ENCODE measurements at regions not wholly inside any gene's neighbourhood (a gene's known extent, or its start where the extent isn't known, plus 50 kb on each side); places are given as distances from the start of the nearest gene placed in this dataset.
"Not testable (repeated sequence)": the region's sequence is repeated elsewhere in the genome, so short reads cannot be mapped to it uniquely, and the experiment has no call there.

GRCh38 chr14:25843481-25844470, 754.1 kb downstream of the NOVA1 start:
- no peak for DNase-seq

DNA sequence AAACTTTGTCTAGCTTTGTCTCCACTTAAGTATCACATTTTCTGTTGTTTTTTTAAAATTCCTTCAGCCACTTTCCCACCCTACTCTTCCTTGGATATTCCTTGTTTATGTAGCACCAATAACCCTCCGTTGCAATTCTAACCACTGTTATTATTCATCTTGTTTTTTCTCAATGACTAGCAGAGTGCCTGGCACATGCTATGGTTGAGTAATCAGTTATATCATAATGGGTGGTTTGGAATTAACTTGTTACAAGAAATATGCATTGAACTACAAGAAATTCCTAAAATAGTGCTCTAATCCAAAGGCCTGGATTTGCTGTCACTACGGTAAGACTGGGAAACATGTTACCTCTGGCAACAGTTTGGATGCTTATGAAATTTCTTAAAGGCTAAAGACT, 756.6 kb downstream of the NOVA1 start:
- DNase-seq = no peak

- no peak for DNase-seq
Observed at GRCh38 chr14:25837551-25837965, 760.3 kb downstream of the NOVA1 start.

- DNase-seq = no peak
Observed at GRCh38 chr14:25836636-25837035, 761.2 kb downstream of the NOVA1 start.

GRCh38 chr14:25833341-25834126, 764.3 kb downstream of the NOVA1 start:
- peak in 1 of 2 experiments; percentile 10 for DNase-seq

DNA sequence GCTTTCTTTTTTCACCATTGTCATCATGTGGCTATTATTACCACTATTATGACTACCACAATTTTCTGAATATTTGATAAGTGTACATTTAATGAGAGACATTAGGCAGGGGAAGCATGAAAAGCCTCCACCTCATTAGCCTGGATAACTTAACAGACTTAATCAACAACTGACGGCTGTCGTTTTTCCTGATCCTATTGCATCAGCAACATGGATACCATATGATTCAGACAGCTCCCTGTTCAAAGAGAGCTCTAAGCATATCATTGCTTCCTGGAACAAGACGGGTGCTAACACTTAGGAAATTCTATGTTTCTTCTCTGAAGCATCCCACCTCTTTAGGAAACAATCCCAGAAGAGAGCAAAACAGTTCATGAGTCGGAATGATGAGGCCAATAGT, 765.2 kb downstream of the NOVA1 start:
- no peak for DNase-seq

DNA sequence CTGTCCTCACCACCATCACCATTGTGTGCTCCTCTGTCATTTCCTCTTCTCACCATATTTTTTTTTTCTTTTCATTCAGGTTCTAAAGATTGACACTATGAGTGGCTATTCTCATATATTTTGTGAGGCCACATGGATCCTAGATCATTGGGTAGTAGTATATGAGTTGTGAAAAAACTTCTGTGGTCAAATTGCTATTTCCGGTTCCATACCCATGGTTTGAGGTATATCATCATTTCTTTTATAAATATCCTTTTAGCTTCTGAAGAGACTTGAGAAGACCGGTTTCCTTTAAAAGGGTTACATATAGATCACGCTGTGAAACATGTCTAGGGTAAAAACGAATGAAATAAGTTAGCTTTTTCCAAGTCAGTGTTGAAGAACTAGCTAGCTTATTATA, 769.3 kb downstream of the NOVA1 start:
- no peak for DNase-seq

GRCh38 chr14:25826105-25826504, 771.7 kb downstream of the NOVA1 start:
- DNase-seq = no peak

DNA sequence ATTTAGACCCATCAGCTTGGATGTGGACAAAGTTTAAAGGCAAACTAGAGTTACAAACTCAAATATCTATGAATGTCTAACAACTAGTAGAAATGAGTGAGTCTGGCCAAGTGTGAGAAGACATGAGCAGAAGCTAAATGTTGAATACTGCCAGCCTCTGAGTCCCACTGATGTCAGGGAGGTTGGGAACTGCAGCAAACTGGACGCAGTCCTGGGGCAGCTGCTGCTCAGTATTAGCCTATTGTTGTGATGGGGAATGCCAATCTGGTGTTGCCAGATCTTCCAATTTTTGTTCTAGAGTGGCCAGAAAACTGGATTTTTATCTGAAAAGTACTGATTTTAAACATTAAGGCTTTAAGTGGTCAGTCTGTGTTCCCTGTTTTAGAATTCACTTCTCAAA, 770.4 kb upstream of the STXBP6 start:
- DNase-seq = no peak

DNA sequence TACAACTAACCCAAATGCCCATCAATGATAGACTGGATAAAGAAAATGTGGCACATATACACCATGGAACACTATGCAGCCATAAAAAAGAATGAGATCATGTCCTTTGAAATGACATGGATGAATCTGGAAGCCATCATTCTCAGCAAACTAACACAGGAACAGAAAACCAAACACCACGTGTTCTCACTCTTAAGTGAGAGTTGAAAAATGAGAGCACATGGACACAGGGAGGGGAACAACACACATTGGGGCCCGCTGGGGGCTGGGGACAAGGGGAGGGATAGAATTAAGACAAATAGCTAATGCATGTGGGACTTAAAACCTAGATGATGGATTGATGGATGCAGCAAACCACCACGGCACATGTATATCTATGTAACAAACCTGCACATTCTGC, 764.7 kb upstream of the STXBP6 start:
- DNase-seq = not testable (repeated sequence)

- no peak for DNase-seq
Observed at GRCh38 chr14:25803386-25804018, 753.6 kb upstream of the STXBP6 start.

GRCh38 chr14:25800841-25801240, 750.9 kb upstream of the STXBP6 start:
- DNase-seq = no peak

DNA sequence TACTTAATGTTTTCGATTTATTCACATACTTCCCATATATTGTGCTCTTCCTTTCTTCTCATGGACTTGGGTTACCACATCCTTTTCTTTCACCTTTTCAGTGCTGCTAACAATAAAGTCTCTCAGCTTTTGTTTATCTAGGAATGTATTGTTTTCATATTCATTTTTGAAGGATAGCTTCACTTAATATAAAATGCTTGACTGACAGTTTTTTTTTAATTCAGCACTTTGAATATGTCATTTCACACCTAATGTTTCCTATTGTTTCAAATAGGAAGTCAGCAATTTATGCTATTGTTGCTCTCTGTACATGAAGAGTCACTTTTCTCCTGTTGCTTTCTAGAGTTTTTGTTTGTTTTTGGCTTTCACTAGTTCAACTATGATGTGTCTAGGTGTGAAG, 738.3 kb upstream of the STXBP6 start:
- no peak for DNase-seq

GRCh38 chr14:25765909-25766308, 716.0 kb upstream of the STXBP6 start:
- DNase-seq = no peak

DNA sequence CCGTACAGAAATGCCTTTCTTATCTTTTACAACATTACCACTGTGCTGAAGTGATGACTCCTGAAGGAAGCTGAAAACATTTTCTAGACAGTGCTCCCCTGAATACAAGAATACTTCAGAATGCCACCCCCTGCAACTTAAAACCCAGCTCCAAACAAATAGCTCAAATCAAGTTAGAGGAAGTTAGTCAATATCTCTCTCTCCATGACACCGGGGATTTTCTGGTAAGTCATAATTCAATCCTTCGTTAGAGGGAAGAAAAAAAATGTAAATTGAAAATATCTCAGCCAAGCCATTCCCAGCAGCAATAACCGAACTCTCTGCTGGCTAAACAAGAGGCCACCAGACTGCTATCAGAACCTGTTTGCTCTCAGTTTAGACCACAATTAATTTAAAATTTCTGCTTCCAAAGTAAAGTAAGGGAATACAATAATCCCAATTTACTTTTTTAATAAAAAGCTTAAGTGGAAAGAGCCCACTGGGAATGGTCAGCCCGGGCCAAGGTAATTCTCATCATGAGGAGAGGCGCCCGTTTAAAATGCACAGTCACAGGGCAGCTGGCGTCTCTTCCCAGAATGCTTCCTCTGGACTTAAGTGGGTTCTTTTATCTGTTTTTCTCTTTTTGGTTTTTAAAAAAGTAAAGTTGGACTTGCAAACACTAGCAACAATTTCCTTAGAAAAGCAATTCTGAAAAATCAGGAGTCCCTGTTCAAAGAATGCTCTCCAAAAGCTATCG, 710.1 kb upstream of the STXBP6 start:
- DNase-seq = no peak

GRCh38 chr14:25759256-25759655, 709.3 kb upstream of the STXBP6 start:
- DNase-seq = no peak

- DNase-seq = no peak
Observed at GRCh38 chr14:25757364-25757763, 707.4 kb upstream of the STXBP6 start.

- no peak for DNase-seq
Observed at GRCh38 chr14:25756876-25757275, 706.9 kb upstream of the STXBP6 start.

DNA sequence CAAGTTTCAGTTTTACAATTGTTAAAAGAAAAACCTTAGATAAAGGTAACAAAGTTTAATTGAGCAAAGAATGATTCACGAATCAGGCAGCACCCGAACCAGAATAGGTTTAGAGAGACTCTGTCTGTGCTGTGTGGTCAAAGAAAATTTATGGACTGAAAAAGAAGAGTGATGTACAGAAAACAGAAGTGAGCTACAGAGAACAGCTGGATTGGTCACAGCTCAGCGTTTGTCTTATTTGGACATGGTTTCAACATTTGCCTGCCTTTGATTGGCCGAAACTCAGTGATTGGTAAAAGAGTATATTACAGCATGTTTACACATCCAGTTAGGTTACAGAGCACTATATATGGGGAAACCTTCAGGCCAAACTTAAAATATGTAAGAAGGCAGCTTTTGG, 703.2 kb upstream of the STXBP6 start:
- DNase-seq = no peak

DNA sequence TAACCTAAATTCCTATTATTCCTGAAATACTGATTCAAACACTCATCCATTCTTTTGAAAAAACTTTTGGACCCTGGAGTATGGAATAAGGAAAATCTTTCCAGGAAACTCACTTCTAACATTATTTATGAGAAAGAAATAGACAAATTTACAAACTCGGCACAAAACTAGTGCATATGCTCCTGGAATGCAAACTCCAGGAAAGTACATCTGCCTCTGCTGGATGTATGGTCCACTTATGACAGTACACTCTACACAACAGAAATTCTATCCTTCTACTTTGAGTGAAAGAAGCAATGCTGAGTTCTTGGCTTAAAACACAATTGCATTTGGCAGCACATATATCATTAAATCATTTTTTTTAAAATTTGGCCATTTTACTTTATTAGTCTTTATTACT, 700.5 kb upstream of the STXBP6 start:
- DNase-seq = no peak

Data from activated T-cell treated with anti-CD3 and anti-CD28 coated beads, Interleukin-2, amount 50 U/mL, for 48 hours (primary cell).